GM15510 (cell line): ENCODE measurements at regions not wholly inside any gene's neighbourhood (a gene's known extent, or its start where the extent isn't known, plus 50 kb on each side); places are given as distances from the start of the nearest gene placed in this dataset.

Experiments used
- POLR2A ChIP-seq: IDR thresholded peaks from 3 replicates; pipeline ENCODE4 v1.6.1; 2011; ENCODE audit warnings: borderline replicate concordance; ENCODE audit not compliant: insufficient read length; ENCODE audit errors: extremely low read depth

- TF ChIP-seq POLR2A = no peak
Observed at GRCh38 chr19:28598861-28599260, 614.1 kb downstream of the UQCRFS1 start.

GRCh38 chr19:28596561-28597071 is 616.3 kb downstream of the UQCRFS1 start:
- no peak for TF ChIP-seq POLR2A

GRCh38 chr19:28595722-28596480 is 617.0 kb downstream of the UQCRFS1 start:
- no peak for TF ChIP-seq POLR2A

GRCh38 chr19:28594737-28595136 is 618.2 kb downstream of the UQCRFS1 start:
- TF ChIP-seq POLR2A = no peak

- TF ChIP-seq POLR2A = no peak
Observed at GRCh38 chr19:28586474-28586873, 626.5 kb downstream of the UQCRFS1 start.

GRCh38 chr19:28585796-28586195 is 627.2 kb downstream of the UQCRFS1 start:
- no peak for TF ChIP-seq POLR2A

GRCh38 chr19:28583713-28584112 is 629.2 kb downstream of the UQCRFS1 start:
- TF ChIP-seq POLR2A = no peak

GRCh38 chr19:28583242-28583641 is 629.7 kb downstream of the UQCRFS1 start:
- TF ChIP-seq POLR2A = no peak

- TF ChIP-seq POLR2A = no peak
Observed at GRCh38 chr19:28582796-28583195, 630.2 kb downstream of the UQCRFS1 start.

- TF ChIP-seq POLR2A = no peak
Observed at GRCh38 chr19:28582344-28582743, 630.6 kb downstream of the UQCRFS1 start.

GRCh38 chr19:28581468-28581770 is 631.5 kb downstream of the UQCRFS1 start:
- no peak for TF ChIP-seq POLR2A

- no peak for TF ChIP-seq POLR2A
Observed at GRCh38 chr19:28578786-28579505, 634.0 kb downstream of the UQCRFS1 start.

GRCh38 chr19:28578208-28578607 is 634.7 kb downstream of the UQCRFS1 start:
- no peak for TF ChIP-seq POLR2A

- no peak for TF ChIP-seq POLR2A
Observed at GRCh38 chr19:28577666-28578065, 635.3 kb downstream of the UQCRFS1 start.

- no peak for TF ChIP-seq POLR2A
Observed at GRCh38 chr19:28577233-28577632, 635.7 kb downstream of the UQCRFS1 start.

- no peak for TF ChIP-seq POLR2A
Observed at GRCh38 chr19:28575816-28576215, 637.1 kb downstream of the UQCRFS1 start.

- no peak for TF ChIP-seq POLR2A
Observed at GRCh38 chr19:28574212-28574611, 638.7 kb downstream of the UQCRFS1 start.
